ENCODE measurements at regions not wholly inside any gene's neighbourhood (a gene's known extent, or its start where the extent isn't known, plus 50 kb on each side); places are given as distances from the start of the nearest gene placed in this dataset.

DNA sequence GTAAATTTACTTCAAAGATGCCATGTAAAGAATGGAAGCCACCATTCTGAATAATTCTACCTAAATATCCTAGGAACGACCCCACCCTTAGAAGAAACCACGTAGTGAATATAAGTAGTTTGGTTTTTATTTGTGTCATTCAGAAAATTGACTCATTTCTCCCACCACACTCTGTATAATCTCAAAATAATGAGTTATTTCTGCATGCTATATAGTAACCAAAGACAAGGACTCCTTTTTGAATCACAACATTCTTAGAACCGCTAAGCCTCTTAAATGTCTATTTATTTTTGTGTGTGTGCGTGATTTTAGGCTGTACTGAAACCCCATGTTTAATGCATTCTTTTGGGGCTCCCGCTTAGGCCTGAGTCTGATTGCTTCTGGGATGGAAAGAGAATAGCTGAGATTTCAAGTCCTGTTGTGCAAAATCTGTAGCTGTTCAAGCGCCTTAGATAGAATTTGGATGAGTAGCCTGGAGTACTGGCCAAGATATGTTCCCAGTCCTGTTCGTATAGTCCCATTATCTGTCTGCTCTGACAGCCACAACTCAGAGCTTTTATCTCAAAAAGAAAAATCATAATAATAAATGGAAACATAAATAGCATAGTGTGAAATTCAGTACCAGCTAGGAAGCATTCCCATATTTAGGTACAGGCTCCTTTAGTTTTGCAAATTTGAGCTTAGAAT, 532.4 kb upstream of the NBEA start:
- no peak for DNase-seq (ENCODE audit: low spot score)
- intact Hi-C loops (cut with DNase I) = loop anchor here in 1 of 2 donors (2.0 kb wide), 1 partner anchor 63 kb away; no protein-coding TSS in a partner anchor

DNA sequence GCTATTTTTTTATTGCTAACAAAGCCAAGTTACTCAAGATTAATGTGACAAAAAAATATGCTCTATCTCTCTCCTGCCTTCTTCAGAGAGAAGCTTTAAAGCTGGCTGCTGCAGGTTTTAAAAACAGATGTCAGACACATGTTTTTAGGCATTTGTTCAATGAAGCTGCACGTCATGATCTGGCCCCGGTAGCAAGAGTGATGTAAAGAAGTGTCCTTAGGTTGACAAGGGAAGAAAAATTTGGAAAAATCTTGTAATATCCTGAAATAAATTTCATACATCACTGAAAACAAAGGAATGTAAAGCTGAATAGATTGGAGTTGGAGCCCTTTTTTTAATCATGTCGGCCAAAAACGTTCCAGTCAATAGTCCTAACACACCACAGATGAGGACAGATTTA, 531.4 kb upstream of the NBEA start:
- no peak for DNase-seq (ENCODE audit: low spot score)
- intact Hi-C loops (cut with DNase I) = loop anchor here in 1 of 2 donors (2.0 kb wide), 1 partner anchor 64 kb away; no protein-coding TSS in a partner anchor

DNA sequence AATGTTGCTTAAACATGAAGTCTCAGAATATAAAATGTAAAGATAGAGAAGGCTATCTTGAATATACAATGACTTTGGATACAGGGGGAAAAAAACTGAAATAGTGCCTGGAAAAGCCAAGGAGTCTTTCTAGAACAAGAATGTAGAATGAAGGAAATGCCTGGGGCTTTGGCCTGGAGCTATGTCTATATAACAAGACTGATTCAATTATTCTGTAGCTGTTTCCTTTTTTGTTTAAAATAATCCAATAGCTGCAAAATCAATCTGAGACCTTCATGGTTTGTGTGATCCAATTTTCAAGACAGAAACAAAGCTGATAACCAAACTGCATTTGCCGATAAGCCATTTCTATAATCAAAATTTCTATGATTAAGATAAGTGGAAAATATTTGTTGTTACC, 530.9 kb upstream of the NBEA start:
- intact Hi-C loops (cut with DNase I) = loop anchor here in 1 of 2 donors (2.0 kb wide), 1 partner anchor 64 kb away; no protein-coding TSS in a partner anchor
- no peak for DNase-seq (ENCODE audit: low spot score)

DNA sequence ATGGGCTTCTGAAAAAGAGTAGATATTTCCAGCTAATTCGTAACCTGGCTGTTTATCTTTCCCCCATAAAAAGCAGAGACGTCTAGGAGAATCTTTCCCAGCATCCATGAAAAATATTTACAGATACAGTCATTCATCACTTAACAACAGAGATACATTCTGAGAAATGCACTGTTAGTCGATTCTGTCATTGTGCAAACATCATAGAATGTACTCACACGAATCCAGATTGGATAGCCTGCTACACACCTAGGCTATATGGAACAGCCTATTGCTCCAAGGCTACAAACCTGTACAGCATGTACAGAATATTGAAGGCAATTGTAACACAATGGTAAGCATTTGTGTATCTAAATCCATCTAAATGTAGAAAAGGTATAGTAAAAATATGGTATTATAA, 530.2 kb upstream of the NBEA start:
- DNase-seq (ENCODE audit: low spot score) = no peak
- intact Hi-C loops (cut with DNase I) = loop anchor here in 1 of 2 donors (2.0 kb wide), 1 partner anchor 65 kb away; no protein-coding TSS in a partner anchor

DNA sequence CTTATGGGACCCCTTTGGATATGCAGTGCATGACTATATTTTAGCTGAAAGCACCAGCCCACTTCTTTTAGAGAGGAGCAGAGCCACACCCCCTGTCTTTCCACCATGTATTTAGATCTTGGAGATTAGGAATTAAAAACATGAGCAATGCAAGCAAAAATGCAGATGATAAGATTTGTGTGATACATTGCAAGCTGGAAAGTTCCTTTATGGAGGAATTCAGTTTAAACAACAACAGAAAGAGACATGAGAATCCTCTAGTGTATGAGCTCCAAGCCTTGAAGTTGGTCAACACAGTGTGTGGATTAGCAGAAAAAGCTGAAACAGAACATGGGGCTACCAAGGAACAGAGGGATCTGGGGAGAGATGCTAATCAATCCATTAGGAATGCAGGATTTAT, 529.8 kb upstream of the NBEA start:
- no peak for DNase-seq (ENCODE audit: low spot score)
- intact Hi-C loops (cut with DNase I) = no loop called here

DNA sequence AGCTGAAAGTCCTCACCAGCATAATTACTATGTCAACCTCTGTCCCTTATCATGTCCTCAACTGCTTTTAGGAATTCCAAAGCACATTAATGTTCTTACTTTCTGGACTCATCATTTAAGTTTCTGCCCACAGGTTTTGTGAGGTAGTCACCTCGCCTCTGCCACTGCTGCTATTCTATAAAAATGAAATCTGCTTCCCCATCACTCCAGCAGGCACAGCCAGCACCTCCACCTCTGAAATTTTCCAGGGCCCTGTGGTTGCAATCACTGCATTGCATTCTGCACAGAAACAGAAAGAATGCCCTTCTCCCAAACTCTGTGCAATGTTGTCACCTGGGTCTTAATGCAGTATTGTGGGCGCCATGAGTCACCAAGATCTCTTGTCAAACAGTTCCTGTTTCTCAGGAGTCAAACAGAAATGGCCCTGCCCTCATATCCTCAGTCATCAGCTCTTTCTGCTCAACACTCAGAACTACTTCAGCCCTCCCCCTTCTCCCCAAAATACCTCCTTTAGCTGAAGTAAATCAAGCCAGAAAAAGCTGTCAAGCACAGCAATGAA, 529.2 kb upstream of the NBEA start:
- intact Hi-C loops (cut with DNase I) = no loop called here
- DNase-seq (ENCODE audit: low spot score) = no peak

DNA sequence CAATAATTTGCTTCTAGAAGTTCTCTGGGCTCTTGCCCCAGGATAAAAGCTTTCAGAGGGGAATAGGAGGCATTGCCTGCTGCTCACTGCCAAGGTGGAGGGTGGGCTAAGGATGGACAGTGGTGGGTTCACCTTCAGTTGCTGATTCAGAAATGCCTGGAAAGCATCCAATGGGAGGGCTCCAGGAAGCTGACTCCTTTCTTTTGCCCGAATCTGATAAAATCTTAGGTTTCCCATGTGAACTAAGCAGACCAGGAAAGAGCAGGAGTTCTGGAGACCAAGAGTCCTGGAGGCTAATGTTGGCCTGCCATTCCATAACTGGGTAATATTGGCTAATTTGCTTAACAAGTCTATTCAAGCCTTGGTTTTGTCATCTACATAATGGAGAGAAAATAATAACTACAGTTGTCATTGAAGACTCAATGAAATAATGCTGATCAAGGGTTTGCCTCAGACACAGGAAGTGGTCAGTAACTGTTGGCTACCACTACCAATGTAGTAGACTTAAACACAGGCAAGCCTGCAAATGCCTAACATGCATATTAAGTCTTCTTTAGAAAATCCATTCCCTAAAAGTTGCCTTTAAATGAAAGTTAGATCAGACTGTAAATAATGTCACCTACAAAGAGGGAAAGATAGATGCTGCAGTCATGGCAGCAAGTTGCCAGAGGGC, 528.4 kb upstream of the NBEA start:
- intact Hi-C loops (cut with DNase I) = no loop called here
- no peak for DNase-seq (ENCODE audit: low spot score)

DNA sequence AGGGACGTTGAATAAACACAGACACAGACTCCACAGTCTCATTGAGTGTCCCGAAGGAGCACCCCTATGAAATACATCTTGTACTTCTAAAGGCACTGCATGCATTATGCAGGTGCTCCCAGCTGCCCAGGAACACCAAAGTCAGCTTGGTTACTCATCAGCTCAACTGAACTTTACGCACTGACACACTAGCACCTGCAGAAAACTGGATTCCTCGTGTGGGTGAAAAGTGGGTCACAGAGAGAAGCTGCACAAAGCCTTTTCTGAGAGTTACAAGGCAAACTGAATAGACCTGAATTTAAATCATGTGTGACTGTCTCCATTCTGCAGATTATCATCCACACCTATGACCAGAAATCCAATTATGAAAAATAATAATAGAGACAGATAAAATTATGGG, 527.5 kb upstream of the NBEA start:
- DNase-seq (ENCODE audit: low spot score) = no peak
- intact Hi-C loops (cut with DNase I) = no loop called here

DNA sequence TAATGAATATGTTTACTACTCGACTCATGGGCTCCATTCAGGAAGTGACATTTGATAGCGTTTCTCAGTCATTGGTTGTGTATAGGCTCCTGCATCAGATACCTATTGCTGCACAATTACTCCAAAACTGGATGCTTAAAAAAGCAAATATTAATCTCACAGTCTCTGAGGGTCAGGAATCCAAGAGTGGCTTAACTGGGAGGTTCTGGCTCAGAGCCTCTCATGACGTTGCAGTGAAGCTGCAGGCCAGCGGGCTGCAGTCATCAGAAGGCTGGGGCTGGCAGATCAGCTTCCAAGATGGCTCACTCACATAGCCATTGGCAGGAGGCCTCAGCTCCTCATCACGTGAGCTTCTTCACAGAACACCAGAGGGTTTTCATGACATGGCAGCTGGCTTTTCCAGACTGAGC, 525.1 kb upstream of the NBEA start:
- peak; percentile 92 for DNase-seq (ENCODE audit: low spot score)
- intact Hi-C loops (cut with DNase I) = no loop called here

DNA sequence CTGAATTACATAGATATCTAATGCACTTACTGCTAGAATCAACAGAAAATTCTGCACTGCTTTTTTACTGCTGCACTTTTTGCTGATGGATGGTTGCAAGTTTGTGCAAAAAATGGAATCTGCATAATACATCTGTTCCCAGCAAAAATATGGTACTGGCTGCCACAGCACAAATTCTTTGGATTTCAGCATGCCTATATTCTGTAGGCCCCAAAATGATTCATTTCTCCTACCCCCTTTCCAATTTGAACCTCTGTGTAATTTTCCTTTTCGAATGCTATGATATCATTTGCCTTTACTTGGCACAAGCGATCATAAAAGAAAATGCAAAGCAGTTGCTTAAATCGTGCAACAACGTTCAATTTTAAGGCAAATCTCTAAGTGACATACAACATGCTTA, 524.2 kb upstream of the NBEA start:
- DNase-seq (ENCODE audit: low spot score) = no peak
- intact Hi-C loops (cut with DNase I) = no loop called here

DNA sequence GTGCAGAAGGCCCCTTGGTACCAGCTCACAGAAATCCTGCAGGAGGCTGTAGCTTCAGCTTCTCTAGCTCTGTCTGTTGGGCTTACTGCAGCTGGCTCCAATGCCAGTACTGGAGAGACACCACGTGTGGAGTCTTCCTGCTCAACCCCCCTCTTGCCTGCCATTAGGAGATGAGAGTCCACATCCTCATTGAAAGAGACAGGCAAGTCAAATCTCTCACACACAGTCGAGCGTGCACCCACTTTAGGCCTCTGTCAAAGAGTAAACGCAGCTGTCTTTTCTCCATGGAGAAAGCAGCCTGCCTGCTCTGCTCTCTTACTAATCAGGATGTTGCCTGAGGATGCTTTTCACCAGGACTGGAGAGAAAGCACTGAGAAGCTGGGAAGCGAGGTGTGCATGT, 523.0 kb upstream of the NBEA start:
- DNase-seq (ENCODE audit: low spot score) = no peak
- intact Hi-C loops (cut with DNase I) = no loop called here

DNA sequence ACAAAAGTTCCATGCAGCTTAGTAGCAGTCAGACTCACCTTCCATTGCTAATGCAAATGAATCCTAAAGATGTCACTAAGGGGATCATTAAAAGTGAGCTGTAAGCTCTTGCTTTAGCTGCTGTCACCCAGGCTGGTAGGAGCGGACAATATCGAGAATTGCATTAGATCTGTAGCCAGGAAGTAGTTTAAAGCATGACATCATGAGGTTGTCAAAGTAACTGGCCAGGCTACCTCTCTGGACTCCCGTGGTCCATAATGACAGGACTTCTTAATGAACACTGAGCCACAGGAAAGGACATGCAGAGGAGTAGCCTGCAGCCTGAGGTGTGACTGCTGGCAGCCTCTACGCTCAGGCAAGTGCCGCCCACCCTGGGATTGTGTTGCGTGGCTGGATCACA, 522.3 kb upstream of the NBEA start:
- intact Hi-C loops (cut with DNase I) = no loop called here
- no peak for DNase-seq (ENCODE audit: low spot score)

DNA sequence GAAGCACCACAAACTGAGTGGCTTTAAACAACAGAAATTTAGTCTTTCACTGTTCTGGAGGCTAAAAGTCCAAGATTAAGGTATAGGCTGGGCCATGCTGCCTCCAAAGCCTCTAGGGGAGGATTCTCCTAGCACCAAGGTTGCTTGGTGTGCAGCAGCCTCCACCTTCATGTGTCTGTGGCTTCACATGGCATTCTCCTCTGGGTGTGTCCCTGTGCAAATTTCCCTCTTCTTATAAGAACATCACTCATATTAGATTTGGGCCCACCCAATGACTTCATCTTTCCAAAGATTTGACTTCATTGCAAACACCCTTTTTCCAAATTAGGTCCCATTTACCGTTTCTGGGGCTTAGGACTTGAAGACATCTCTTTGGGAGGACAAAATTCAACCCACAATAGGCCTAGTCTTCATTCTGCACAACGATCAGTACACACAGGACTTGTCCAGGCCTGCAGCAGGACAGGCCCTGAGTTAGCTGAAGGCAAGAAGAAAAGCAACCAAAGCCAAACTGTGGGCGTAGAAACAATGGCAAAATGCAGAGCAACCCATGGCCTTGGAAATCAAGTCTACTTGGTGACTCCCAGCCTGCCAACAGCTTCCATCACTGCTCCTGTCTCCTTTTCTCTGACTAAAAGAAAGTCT, 521.2 kb upstream of the NBEA start:
- intact Hi-C loops (cut with DNase I) = no loop called here

DNA sequence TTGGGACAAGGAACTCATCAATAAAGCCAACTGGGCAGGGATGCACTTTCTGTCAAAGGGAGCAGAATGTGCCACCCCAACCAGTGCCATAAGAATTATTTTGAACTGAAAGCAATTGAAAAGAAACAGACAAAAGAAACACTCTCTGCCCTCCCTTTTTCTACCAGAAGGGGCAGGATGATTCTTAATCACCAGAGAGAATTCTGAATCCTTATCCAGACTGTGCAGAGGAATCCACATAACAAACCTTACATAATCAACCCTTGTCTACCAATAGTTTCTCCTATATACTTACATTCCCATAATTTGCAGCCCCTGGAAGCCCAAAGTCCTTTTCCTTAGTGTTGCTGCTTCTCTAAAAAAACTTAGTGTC, 520.7 kb upstream of the NBEA start:
- intact Hi-C loops (cut with DNase I) = no loop called here

More for the DNA sequence above, 521.2 kb upstream of the NBEA start:
- no peak for DNase-seq (ENCODE audit: low spot score)

DNA sequence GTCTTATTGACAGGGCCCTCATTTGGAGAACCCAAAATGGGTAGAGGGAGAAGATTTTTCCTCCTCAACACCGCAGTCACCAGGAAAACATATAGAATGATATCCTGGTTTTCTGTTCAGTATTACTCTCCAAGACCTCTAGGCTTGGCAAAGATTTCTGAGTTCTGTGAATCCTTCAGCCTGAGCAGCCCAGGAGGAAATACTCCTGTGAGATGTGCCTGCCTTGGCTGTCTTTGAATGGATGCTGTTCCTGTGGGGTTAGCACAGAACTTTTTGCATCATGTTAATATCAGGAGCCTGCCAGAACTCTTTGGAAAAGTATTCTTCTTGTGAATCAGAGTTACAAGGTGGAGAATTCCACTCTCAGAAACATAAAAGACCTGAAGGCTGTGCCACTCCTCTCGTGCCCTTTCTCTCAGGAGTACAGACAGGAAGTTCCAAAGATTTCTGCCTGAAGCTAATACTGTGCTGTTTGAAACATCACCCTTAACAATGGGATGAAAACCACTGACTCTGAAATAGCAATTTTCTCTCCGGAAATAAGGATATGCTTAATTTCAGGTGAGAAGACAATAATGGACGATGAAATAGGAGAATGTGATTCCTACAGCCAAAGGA, 520.1 kb upstream of the NBEA start:
- intact Hi-C loops (cut with DNase I) = no loop called here
- DNase-seq (ENCODE audit: low spot score) = no peak

More for the DNA sequence above, 520.7 kb upstream of the NBEA start:
- DNase-seq (ENCODE audit: low spot score) = no peak

DNA sequence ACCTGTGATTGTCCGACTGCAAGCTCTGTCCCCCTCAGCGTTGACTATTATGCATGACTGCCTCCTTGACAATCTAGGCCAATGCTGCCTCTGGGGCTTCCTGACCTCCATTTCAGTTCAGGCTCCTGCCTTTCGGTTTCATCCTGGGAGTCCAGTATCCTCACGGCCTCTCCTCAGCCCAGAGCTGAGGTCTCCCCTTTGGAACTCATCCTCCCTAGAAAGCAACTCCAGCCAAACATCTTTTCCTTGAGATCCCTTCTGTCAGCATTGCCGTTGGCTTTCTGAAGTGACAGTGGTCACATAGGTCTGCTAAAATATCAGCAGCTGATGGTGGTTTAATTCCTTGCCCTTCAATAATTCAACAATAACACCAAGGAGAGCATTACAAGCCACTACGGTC, 519.1 kb upstream of the NBEA start:
- intact Hi-C loops (cut with DNase I) = no loop called here
- DNase-seq (ENCODE audit: low spot score) = no peak

DNA sequence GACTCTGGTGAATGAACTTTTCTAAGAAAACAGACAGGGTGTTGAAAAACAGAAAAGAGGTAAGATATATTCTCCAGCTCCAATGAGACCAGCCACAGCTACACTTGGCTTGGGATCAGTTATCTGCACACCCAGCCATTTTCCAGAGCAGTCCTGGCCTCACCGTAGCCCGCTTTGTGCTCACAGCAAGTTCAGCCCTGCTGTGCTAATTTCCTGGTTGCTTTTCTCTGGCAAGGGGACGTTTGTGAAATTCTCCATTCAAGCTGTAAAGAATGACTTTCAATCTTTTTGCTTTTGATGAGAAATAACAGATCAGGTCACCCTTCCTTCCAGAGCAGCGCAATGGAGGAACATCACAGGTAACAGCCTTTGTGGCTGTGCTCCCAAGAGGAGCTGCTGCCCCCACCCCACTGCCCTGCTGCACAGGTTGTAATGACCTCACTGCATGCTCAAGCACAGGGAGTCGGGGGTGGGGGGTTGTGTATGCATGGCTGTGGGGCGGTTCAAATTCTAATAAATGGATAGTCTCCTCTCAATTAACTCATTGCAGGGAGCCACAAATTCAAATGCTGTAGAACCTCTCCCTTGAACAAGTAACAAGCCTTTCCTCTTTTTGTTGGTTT, 516.6 kb upstream of the NBEA start:
- DNase-seq (ENCODE audit: low spot score) = no peak
- intact Hi-C loops (cut with DNase I) = no loop called here

DNA sequence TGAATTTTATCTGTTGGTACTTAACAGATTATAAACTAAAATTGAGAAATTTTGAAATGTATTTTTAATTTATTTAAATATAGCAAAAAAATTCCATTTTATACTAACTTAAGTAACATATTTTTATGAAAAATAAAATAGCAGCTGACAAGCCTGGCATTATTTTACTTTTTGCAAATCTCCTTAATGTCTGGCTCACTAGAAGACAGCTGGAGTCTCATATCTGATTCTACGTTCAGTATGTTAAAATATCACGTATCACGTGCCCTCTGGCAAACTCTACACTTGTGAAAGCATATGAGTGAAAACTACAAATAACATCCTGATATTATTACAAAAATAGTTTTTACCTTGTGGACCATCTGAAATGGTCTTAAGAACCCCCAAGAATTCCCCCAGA, 513.2 kb upstream of the NBEA start:
- intact Hi-C loops (cut with DNase I) = no loop called here
- DNase-seq (ENCODE audit: low spot score) = no peak

DNA sequence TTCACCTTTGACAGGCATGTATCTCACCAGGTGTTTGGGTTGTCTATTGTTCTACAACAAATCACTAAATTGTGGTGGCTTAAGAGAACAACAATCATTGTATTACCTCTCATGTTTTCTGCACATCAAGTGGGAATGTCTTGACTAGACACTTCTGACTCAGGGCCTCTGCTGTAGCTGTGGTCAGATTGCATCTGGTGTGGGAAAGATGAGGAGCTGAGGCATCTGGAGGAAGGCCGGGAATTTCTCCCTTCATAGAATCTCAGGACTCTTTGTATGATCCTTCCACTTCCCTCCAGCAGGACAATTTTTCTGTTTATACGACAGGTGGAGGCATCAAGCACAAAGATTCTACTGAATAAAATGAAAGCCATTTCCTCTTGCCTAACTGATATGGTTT, 511.8 kb upstream of the NBEA start:
- intact Hi-C loops (cut with DNase I) = no loop called here
- no peak for DNase-seq (ENCODE audit: low spot score)

All from posterior vena cava (tissue), 2 donors.